Right lobe of liver (tissue), 4 donors: ENCODE measurements at regions not wholly inside any gene's neighbourhood (a gene's known extent, or its start where the extent isn't known, plus 50 kb on each side); places are given as distances from the start of the nearest gene placed in this dataset.

ENCODE experiments used
- CTCF ChIP-seq, 4 donors: fragments of 200-600 bp in 3 of 4; fragments of 450-650 bp in 1 of 4; IDR thresholded peaks; one replicate each; pipeline versions ENCODE4 v1.5.1 to v1.8.0; 2016 to 2022; ENCODE audit warnings: antibody characterized with exemption in 4 of 4, mild to moderate bottlenecking in 2 of 4
- POLR2A ChIP-seq: fragments of 450-650 bp; IDR thresholded peaks from one replicate; pipeline ENCODE4 v1.6.1; 2017; ENCODE audit warnings: antibody characterized with exemption, mild to moderate bottlenecking
- donor health status: DM: no; HTN: no; CAD: no.
- donor health status: DM: no; HTN: no; CAD: no.
- donor health status: DM: no; HTN: yes; CAD: no.

- TF ChIP-seq CTCF (IDR thresholded peaks at IDR 0.05) (no peak), POLR2A (no peak)
These were observed 182.8 kb downstream of the PSMG1 start for GRCh38 chr21:39000496-39000895.
